Tibial nerve (tissue), 4 donors: ENCODE measurements at regions not wholly inside any gene's neighbourhood (a gene's known extent, or its start where the extent isn't known, plus 50 kb on each side); places are given as distances from the start of the nearest gene placed in this dataset.

ENCODE experiments used
- DNase-seq, 2 donors: peaks; one replicate each; pipeline ENCODE4 v3.0.0-alpha.2; 2019; ENCODE audit warnings: low spot score in 2 of 2
- H3K27ac ChIP-seq, 4 donors: fragments of 200-600 bp; sonication (generic) in 3 of 4; one replicate each; pipeline ENCODE4 v1.5.1; 2017 to 2019; ENCODE audit warnings: mild to moderate bottlenecking in 1 of 4
- H3K27me3 ChIP-seq, 2 donors: fragments of 200-600 bp; sonication (generic) in 1 of 2; one replicate each; pipeline versions ENCODE4 v1.5.1 to v1.6.0; 2017 to 2019
- H3K36me3 ChIP-seq, 3 donors: fragments of 200-600 bp; sonication (generic); one replicate each; pipeline ENCODE4 v1.5.1; 2018 to 2019
- H3K4me1 ChIP-seq, 4 donors: fragments of 200-600 bp; sonication (generic) in 3 of 4; one replicate each; pipeline ENCODE4 v1.5.1; 2017 to 2019
- H3K4me3 ChIP-seq, 4 donors: fragments of 200-600 bp; sonication (generic) in 3 of 4; one replicate each; pipeline ENCODE4 v1.5.1; 2017 to 2019; ENCODE audit warnings: mild to moderate bottlenecking in 1 of 4, moderate library complexity in 1 of 4
- H3K9me3 ChIP-seq, 4 donors: fragments of 200-600 bp; sonication (generic) in 3 of 4; one replicate each; pipeline ENCODE4 v1.5.1; 2017 to 2019
- CTCF ChIP-seq, 5 experiments: fragments of 200-600 bp in 3 of 5; fragments of 450-650 bp in 2 of 5; sonication (generic) in 3 of 5; IDR thresholded peaks; one replicate each; pipeline ENCODE4 v1.5.1; 2016 to 2019; ENCODE audit warnings: antibody characterized with exemption in 5 of 5, mild to moderate bottlenecking in 3 of 5, moderate library complexity in 2 of 5
- EP300 ChIP-seq, 2 donors: sonication (generic); formaldehyde crosslinking; IDR thresholded peaks; one replicate each; pipeline ENCODE4 v1.6.1; 2017; ENCODE audit warnings: antibody characterized with exemption in 2 of 2, mild to moderate bottlenecking in 1 of 2
- POLR2A ChIP-seq, 2 donors: fragments of 450-650 bp; IDR thresholded peaks; one replicate each; pipeline ENCODE4 v1.6.1; 2017; ENCODE audit warnings: antibody characterized with exemption in 2 of 2, mild to moderate bottlenecking in 2 of 2, moderate library complexity in 2 of 2
- WGBS, 2 donors: methylation state at CpG; one replicate each; pipeline ENCODE4 v1.1.5; 2018; 5-methylcytosine and 5-hydroxymethylcytosine counted together

DNA sequence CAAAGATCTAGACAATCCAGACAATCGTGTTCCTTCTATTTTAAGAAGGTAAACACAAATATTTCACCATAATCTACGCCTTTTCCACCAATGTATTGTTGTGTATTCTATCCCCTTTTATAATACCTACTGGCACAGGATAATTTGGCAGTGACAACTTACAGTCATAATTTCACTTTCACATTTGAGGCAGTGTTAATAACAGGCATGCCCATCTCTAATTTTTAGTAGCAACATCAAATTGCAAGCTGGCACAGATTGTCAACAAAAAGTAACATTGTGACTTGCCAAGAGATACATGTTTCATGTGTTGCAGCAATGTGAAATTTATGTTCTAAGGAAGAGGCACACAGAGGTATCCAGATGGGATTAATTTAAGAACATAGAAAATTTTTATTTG is 912.5 kb upstream of the PABPC4L start:
- TF ChIP-seq EP300 (IDR thresholded peaks at IDR 0.05) (no peak), POLR2A (IDR thresholded peaks at IDR 0.05) (no peak), CTCF (IDR thresholded peaks at IDR 0.05) (no peak)
- Histone ChIP-seq H3K4me3 (no peak overlapping the region), H3K9me3 (peaks cover 0 to 5% (median 0%) of the 10 kb centered on the region in 4 donors), H3K27me3 (no peaks in the 10 kb centered on the region), H3K4me1 (no peaks in the 10 kb centered on the region), H3K36me3 (no peaks in the 10 kb centered on the region), H3K27ac (no peak overlapping the region)
- DNase-seq = no peak
- 57 to 65% methylated on average over 2 of the region's 2 CpGs for WGBS, 2 donors

DNA sequence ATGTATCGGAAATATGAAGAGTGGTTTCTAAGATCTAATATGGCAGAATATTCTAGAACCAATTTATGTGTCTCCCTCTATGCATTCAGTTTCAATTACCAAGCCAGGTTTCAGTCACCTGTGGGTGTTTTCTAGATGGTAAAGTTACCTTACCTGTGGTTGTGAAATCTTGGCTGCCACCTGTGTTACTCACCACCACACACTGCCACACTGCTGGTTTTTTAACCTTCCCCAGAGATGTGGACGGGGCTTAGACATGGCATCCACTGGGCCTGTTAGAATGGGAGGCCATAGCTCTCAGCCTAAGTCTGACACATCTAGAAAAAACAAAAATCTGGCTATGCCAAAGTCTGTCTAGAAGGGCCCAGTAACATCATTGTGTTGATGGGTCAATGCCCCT is 896.5 kb upstream of the PABPC4L start:
- WGBS, 2 donors = 88 to 93% methylated on average over 2 of the region's 2 CpGs
- H3K27ac ChIP-seq = no peak overlapping the region
- no peaks in the 10 kb centered on the region for H3K4me1 ChIP-seq
- no peaks in the 10 kb centered on the region for H3K27me3 ChIP-seq
- no peak overlapping the region for H3K4me3 ChIP-seq
- no peaks in the 10 kb centered on the region for H3K36me3 ChIP-seq
- DNase-seq = no peak
- no peak for TF ChIP-seq EP300 (IDR thresholded peaks at IDR 0.05)
- no peak for TF ChIP-seq CTCF (IDR thresholded peaks at IDR 0.05)
- TF ChIP-seq POLR2A (IDR thresholded peaks at IDR 0.05) = no peak
- no peaks in the 10 kb centered on the region for H3K9me3 ChIP-seq

DNA sequence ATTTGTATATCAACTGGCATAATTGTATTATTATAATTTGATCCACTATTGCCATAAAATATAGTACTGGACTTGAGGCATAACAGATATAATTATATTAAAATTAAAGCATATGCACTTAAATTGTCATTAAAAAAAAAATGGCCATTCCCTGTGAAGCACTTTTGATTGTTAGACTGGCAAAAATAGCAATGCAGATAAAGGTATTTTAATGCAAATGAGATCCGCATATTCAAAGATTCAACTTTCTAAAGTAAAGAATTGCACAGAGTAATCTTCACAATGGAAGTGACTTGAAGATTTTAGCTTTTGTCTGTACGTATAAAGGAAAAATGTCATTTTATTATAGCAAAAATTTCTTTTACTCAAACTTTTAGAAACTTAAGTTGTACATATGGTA is 871.8 kb upstream of the PABPC4L start:
- Histone ChIP-seq H3K9me3 (peaks cover 0 to 15% (median 0%) of the 10 kb centered on the region in 4 donors), H3K27me3 (no peaks in the 10 kb centered on the region), H3K4me3 (no peak overlapping the region), H3K27ac (no peak overlapping the region), H3K36me3 (no peaks in the 10 kb centered on the region), H3K4me1 (no peaks in the 10 kb centered on the region)
- no peak for TF ChIP-seq CTCF (IDR thresholded peaks at IDR 0.05)
- 72 to 84% methylated on average over 2 of the region's 2 CpGs for WGBS, 2 donors
- no peak for DNase-seq

GRCh38 chr4:135072553-135072952 is 871.0 kb upstream of the PABPC4L start:
- Histone ChIP-seq H3K27ac (no peak overlapping the region), H3K36me3 (no peaks in the 10 kb centered on the region), H3K4me1 (no peaks in the 10 kb centered on the region), H3K27me3 (no peaks in the 10 kb centered on the region), H3K9me3 (peaks cover 0 to 14% (median 0%) of the 10 kb centered on the region in 4 donors), H3K4me3 (no peak overlapping the region)
- TF ChIP-seq CTCF (IDR thresholded peaks at IDR 0.05) (no peak), POLR2A (IDR thresholded peaks at IDR 0.05) (no peak), EP300 (IDR thresholded peaks at IDR 0.05) (no peak)
- 35 to 37% methylated on average over 3 of the region's 3 CpGs for WGBS, 2 donors
- DNase-seq = no peak

DNA sequence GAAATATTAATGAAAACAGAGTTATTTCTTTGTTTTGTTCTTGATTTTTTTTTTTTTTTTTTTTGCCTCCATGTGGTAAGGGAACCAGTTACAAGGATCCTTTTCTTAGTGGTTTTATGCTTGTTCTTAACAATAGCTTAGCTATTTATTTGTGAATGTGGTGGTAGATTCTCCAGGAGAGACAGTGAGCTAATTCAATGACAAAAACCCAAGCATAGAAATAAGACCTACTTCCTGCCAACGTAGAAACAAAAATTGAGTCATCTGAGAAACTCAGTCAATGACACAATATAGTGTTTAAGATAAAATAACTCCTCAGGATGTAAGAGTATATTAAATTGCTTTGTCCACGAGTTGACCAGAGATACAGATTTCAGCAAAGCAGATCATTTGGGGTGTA is 863.8 kb upstream of the PABPC4L start:
- no peaks in the 10 kb centered on the region for H3K36me3 ChIP-seq
- 34 to 43% methylated on average over 2 of the region's 2 CpGs for WGBS, 2 donors

More for the DNA sequence above, 863.8 kb upstream of the PABPC4L start:
- no peak overlapping the region for H3K27ac ChIP-seq
- H3K27me3 ChIP-seq = no peaks in the 10 kb centered on the region
- H3K9me3 ChIP-seq = no peaks in the 10 kb centered on the region
- TF ChIP-seq POLR2A (IDR thresholded peaks at IDR 0.05) (no peak), CTCF (IDR thresholded peaks at IDR 0.05) (no peak), EP300 (IDR thresholded peaks at IDR 0.05) (no peak)
- no peak for DNase-seq
- H3K4me3 ChIP-seq = no peak overlapping the region
- no peaks in the 10 kb centered on the region for H3K4me1 ChIP-seq
